ENCODE measurements at regions not wholly inside any gene's neighbourhood (a gene's known extent, or its start where the extent isn't known, plus 50 kb on each side); places are given as distances from the start of the nearest gene placed in this dataset.

DNA sequence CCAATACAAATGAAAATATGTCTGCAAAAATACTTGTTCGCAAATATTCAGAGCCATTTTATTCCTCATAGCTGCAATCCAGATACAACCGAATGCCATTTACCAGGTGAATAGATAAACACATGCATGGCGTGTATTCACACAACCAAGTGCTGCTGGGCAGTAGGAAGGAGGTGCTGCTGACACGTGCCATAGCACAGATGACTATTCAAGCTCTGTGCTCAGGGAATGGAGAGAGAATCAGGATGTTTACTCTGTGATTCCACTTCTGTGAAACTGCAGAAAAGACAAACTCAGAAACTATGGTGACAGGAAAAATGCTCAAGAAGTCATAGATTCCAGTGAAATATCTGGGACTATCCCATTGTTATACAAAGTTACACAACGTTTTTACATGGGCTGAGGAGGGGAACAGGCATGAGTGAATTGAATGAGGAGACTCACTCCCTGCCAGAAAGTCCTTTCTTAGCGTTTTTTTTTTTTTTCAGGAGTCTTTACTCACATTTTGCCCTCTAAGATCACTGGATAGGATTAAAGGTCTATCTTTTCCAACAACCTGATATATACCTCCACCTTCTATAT lies 152.9 kb upstream of the NDN start:
- FAIRE-seq = no peak
- no peak for TF ChIP-seq SMAD1 (IDR thresholded peaks at IDR 0.05; ENCODE audit: low read depth, partially characterized antibody)
- no peak for TF ChIP-seq SUPT20H (IDR thresholded peaks at IDR 0.05; ENCODE audit: borderline replicate concordance, control insufficient read depth, low read depth, low read length)
- no peak for TF ChIP-seq CREM (IDR thresholded peaks at IDR 0.05; ENCODE audit: low read depth)
- no peak for TF ChIP-seq RELA (IDR thresholded peaks at IDR 0.05; ENCODE audit: borderline replicate concordance, partially characterized antibody)
- TF ChIP-seq NR2C2 (IDR thresholded peaks at IDR 0.05; ENCODE audit: borderline replicate concordance, control insufficient read depth, insufficient read length, low read depth) = no peak
- TF ChIP-seq, protein P1, sequence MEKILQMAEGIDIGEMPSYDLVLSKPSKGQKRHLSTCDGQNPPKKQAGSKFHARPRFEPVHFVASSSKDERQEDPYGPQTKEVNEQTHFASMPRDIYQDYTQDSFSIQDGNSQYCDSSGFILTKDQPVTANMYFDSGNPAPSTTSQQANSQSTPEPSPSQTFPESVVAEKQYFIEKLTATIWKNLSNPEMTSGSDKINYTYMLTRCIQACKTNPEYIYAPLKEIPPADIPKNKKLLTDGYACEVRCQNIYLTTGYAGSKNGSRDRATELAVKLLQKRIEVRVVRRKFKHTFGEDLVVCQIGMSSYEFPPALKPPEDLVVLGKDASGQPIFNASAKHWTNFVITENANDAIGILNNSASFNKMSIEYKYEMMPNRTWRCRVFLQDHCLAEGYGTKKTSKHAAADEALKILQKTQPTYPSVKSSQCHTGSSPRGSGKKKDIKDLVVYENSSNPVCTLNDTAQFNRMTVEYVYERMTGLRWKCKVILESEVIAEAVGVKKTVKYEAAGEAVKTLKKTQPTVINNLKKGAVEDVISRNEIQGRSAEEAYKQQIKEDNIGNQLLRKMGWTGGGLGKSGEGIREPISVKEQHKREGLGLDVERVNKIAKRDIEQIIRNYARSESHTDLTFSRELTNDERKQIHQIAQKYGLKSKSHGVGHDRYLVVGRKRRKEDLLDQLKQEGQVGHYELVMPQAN (conservative IDR thresholded peaks at IDR 0.05) = no peak
- TF ChIP-seq NFIC (IDR thresholded peaks at IDR 0.05; ENCODE audit: low read depth, low read length) = no peak
- no peak for TF ChIP-seq TAF1 (IDR thresholded peaks at IDR 0.05; ENCODE audit: borderline replicate concordance, low read depth, low read length)
- TF ChIP-seq, protein P2, sequence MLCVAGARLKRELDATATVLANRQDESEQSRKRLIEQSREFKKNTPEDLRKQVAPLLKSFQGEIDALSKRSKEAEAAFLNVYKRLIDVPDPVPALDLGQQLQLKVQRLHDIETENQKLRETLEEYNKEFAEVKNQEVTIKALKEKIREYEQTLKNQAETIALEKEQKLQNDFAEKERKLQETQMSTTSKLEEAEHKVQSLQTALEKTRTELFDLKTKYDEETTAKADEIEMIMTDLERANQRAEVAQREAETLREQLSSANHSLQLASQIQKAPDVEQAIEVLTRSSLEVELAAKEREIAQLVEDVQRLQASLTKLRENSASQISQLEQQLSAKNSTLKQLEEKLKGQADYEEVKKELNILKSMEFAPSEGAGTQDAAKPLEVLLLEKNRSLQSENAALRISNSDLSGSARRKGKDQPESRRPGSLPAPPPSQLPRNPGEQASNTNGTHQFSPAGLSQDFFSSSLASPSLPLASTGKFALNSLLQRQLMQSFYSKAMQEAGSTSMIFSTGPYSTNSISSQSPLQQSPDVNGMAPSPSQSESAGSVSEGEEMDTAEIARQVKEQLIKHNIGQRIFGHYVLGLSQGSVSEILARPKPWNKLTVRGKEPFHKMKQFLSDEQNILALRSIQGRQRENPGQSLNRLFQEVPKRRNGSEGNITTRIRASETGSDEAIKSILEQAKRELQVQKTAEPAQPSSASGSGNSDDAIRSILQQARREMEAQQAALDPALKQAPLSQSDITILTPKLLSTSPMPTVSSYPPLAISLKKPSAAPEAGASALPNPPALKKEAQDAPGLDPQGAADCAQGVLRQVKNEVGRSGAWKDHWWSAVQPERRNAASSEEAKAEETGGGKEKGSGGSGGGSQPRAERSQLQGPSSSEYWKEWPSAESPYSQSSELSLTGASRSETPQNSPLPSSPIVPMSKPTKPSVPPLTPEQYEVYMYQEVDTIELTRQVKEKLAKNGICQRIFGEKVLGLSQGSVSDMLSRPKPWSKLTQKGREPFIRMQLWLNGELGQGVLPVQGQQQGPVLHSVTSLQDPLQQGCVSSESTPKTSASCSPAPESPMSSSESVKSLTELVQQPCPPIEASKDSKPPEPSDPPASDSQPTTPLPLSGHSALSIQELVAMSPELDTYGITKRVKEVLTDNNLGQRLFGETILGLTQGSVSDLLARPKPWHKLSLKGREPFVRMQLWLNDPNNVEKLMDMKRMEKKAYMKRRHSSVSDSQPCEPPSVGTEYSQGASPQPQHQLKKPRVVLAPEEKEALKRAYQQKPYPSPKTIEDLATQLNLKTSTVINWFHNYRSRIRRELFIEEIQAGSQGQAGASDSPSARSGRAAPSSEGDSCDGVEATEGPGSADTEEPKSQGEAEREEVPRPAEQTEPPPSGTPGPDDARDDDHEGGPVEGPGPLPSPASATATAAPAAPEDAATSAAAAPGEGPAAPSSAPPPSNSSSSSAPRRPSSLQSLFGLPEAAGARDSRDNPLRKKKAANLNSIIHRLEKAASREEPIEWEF (IDR thresholded peaks at IDR 0.05; ENCODE audit: insufficient replicate concordance, low read depth, low read length) = no peak
- TF ChIP-seq TCF7 (IDR thresholded peaks at IDR 0.05; ENCODE audit: borderline replicate concordance) = no peak
- TF ChIP-seq GATAD2B (conservative IDR thresholded peaks at IDR 0.05; ENCODE audit: low read depth) = no peak
- no peak for TF ChIP-seq ZNF217 (IDR thresholded peaks at IDR 0.05)
- no peak for TF ChIP-seq POLR2AphosphoS5 (IDR thresholded peaks at IDR 0.05; ENCODE audit: low read length)
- intact Hi-C loops (cut with micrococcal nuclease; ENCODE audit: unreplicated experiment) = no loop called here
- RAD21 ChIA-PET (ENCODE audit: unreplicated experiment) = no interaction called here
- POLR2A ChIA-PET = no interaction called here
- in situ Hi-C loops (cut with MboI) = no loop called here
- SMC1A ChIA-PET (ENCODE audit: uncharacterized antibody, unreplicated experiment) = no interaction called here
- H3K27ac ChIP-seq (ENCODE audit: control insufficient read depth, insufficient read depth) = no peak overlapping the region
- CTCF ChIA-PET = no interaction called here
- WGBS (ENCODE audit: insufficient coverage, insufficient replicate concordance, low lambda C conversion rate, missing lambda C conversion rate) = 18% methylated on average over 6 of the region's 6 CpGs
- no peak for DNase-seq (ENCODE audit: low read depth, low spot score)
- no peak overlapping the region for H3K4me3 ChIP-seq
- no peaks in the 10 kb centered on the region for H4K20me1 ChIP-seq (ENCODE audit: control insufficient read depth, insufficient read depth)
- H3K4me1 ChIP-seq (ENCODE audit: control insufficient read depth, insufficient read depth, low read length) = no peaks in the 10 kb centered on the region
- H3K9me3 ChIP-seq (replicated peaks; ENCODE audit: control insufficient read depth, insufficient read depth, low read length) = no peaks in the 10 kb centered on the region; the same call in 2 of the 3 replicates
- no peak for ATAC-seq
- no peak overlapping the region for H3K9ac ChIP-seq (ENCODE audit: control insufficient read depth, insufficient read depth, low read length)
- H2AFZ ChIP-seq (ENCODE audit: control insufficient read depth, low read depth, low read length) = no peak overlapping the region
- H3K36me3 ChIP-seq (ENCODE audit: control insufficient read depth in 2 of 2, insufficient read depth in 2 of 2, low read length in 1 of 2) = no peaks in the 10 kb centered on the region
- H3K27me3 ChIP-seq (replicated peaks in 1 of 2; ENCODE audit: control insufficient read depth in 2 of 2, insufficient read depth in 2 of 2, low read length in 1 of 2) = no peaks in the 10 kb centered on the region
- no peak overlapping the region for H3K4me2 ChIP-seq (ENCODE audit: control insufficient read depth, insufficient read depth)
- no peaks in the 10 kb centered on the region for H3K79me2 ChIP-seq (ENCODE audit: control insufficient read depth, insufficient read depth, low read length)
- no TSS peak for BruUV-seq (replicated peaks)

Measured in GM12878 (cell line).